ENCODE measurements at regions not wholly inside any gene's neighbourhood (a gene's known extent, or its start where the extent isn't known, plus 50 kb on each side); places are given as distances from the start of the nearest gene placed in this dataset.
"Not testable (repeated sequence)": the region's sequence is repeated elsewhere in the genome, so short reads cannot be mapped to it uniquely, and the experiment has no call there.

- DNase-seq (ENCODE audit: extremely low read depth, insufficient read length), result no peak
- no peaks in the 10 kb centered on the region for H3K27me3 ChIP-seq (replicated peaks; ENCODE audit: control insufficient read depth, insufficient read depth, low read length)
- TF ChIP-seq, protein P1, sequence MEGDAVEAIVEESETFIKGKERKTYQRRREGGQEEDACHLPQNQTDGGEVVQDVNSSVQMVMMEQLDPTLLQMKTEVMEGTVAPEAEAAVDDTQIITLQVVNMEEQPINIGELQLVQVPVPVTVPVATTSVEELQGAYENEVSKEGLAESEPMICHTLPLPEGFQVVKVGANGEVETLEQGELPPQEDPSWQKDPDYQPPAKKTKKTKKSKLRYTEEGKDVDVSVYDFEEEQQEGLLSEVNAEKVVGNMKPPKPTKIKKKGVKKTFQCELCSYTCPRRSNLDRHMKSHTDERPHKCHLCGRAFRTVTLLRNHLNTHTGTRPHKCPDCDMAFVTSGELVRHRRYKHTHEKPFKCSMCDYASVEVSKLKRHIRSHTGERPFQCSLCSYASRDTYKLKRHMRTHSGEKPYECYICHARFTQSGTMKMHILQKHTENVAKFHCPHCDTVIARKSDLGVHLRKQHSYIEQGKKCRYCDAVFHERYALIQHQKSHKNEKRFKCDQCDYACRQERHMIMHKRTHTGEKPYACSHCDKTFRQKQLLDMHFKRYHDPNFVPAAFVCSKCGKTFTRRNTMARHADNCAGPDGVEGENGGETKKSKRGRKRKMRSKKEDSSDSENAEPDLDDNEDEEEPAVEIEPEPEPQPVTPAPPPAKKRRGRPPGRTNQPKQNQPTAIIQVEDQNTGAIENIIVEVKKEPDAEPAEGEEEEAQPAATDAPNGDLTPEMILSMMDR (IDR thresholded peaks at IDR 0.05; ENCODE audit: insufficient read depth, low read length, poor library complexity, severe bottlenecking), result no peak
- no peaks in the 10 kb centered on the region for H3K36me3 ChIP-seq (ENCODE audit: control insufficient read depth, insufficient read depth, low read length)
- no peak overlapping the region for H3K4me3 ChIP-seq (replicated peaks; ENCODE audit: low read depth, low read length)
Measured at GRCh38 chr3:35439663-35440062, 199.7 kb upstream of the ARPP21 start.

GRCh38 chr3:35440826-35441225, 198.5 kb upstream of the ARPP21 start:
- Histone ChIP-seq H3K36me3 (ENCODE audit: control insufficient read depth, insufficient read depth, low read length) (no peaks in the 10 kb centered on the region), H3K4me3 (replicated peaks; ENCODE audit: low read depth, low read length) (no peak overlapping the region), H3K27me3 (replicated peaks; ENCODE audit: control insufficient read depth, insufficient read depth, low read length) (no peaks in the 10 kb centered on the region)
- TF ChIP-seq, protein P1 (IDR thresholded peaks at IDR 0.05; ENCODE audit: insufficient read depth, low read length, poor library complexity, severe bottlenecking), result no peak
- no peak for DNase-seq (ENCODE audit: extremely low read depth, insufficient read length)

DNA sequence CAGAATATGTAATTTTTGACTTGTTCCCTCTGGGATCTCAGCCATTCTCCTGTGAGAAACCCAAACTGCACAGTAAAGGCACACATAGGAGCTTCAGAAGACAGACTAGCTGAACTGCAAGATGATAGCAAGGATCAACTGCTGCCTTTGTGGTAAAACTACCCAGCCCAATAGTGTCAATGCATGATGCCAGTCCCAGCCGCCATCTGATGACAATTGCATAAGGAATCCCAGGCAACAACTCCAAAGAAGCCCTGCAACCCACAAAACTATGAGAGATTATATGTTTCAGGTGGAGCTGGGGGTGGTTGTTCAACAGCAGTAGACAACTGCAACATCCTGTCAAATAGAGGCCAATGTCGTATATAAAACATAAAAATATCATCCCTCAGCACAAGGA, 192.4 kb upstream of the ARPP21 start:
- H3K4me3 ChIP-seq (replicated peaks; ENCODE audit: low read depth, low read length), result no peak overlapping the region
- no peaks in the 10 kb centered on the region for H3K27me3 ChIP-seq (replicated peaks; ENCODE audit: control insufficient read depth, insufficient read depth, low read length)
- no peak for DNase-seq (ENCODE audit: extremely low read depth, insufficient read length)
- TF ChIP-seq, protein P1 (IDR thresholded peaks at IDR 0.05; ENCODE audit: insufficient read depth, low read length, poor library complexity, severe bottlenecking), result no peak
- H3K36me3 ChIP-seq (ENCODE audit: control insufficient read depth, insufficient read depth, low read length), result no peaks in the 10 kb centered on the region

- no peak overlapping the region for H3K4me3 ChIP-seq (replicated peaks; ENCODE audit: low read depth, low read length)
- TF ChIP-seq, protein P1 (IDR thresholded peaks at IDR 0.05; ENCODE audit: insufficient read depth, low read length, poor library complexity, severe bottlenecking), result no peak
- no peaks in the 10 kb centered on the region for H3K27me3 ChIP-seq (replicated peaks; ENCODE audit: control insufficient read depth, insufficient read depth, low read length)
- no peaks in the 10 kb centered on the region for H3K36me3 ChIP-seq (ENCODE audit: control insufficient read depth, insufficient read depth, low read length)
- DNase-seq (ENCODE audit: extremely low read depth, insufficient read length), result no peak
Measured at GRCh38 chr3:35448121-35448520, 191.2 kb upstream of the ARPP21 start.

GRCh38 chr3:35448681-35449080, 190.6 kb upstream of the ARPP21 start:
- TF ChIP-seq, protein P1 (IDR thresholded peaks at IDR 0.05; ENCODE audit: insufficient read depth, low read length, poor library complexity, severe bottlenecking), result no peak
- H3K36me3 ChIP-seq (ENCODE audit: control insufficient read depth, insufficient read depth, low read length), result no peaks in the 10 kb centered on the region
- no peak for DNase-seq (ENCODE audit: extremely low read depth, insufficient read length)
- no peaks in the 10 kb centered on the region for H3K27me3 ChIP-seq (replicated peaks; ENCODE audit: control insufficient read depth, insufficient read depth, low read length)
- no peak overlapping the region for H3K4me3 ChIP-seq (replicated peaks; ENCODE audit: low read depth, low read length)

DNA sequence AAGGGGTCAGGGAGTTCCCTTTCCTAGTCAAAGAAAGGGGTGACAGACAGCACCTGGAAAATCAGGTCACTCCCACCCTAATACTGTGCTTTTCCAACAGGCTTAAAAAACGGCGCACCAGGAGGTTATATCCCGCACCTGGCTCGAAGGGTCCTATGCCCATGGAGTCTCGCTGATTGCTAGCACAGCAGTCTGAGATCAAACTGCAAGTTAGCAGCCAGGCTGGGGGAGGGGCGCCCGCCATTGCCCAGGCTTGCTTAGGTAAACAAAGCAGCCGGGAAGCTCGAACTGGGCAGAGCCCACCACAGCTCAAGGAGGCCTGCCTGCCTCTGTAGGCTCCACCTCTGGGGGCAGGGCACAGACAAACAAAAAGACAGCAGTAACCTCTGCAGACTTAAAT, 184.5 kb upstream of the ARPP21 start:
- not testable (repeated sequence) for DNase-seq (ENCODE audit: extremely low read depth, insufficient read length); H3K4me3 ChIP-seq (replicated peaks; ENCODE audit: low read depth, low read length); H3K27me3 ChIP-seq (replicated peaks; ENCODE audit: control insufficient read depth, insufficient read depth, low read length); H3K36me3 ChIP-seq (ENCODE audit: control insufficient read depth, insufficient read depth, low read length)

Measured in GM06990 (cell line).